HepG2 (cell line): ENCODE measurements at regions not wholly inside any gene's neighbourhood (a gene's known extent, or its start where the extent isn't known, plus 50 kb on each side); places are given as distances from the start of the nearest gene placed in this dataset.

Source experiments
- ATRX ChIP-seq: sonication (generic); formaldehyde crosslinking; IDR thresholded peaks from 2 replicates; pipeline ENCODE4 v1.4.0; 2020; ENCODE audit warnings: missing genetic modification reagents, borderline replicate concordance
- DNMT3B ChIP-seq: conservative IDR thresholded peaks from 2 replicates; pipeline ENCODE4 v1.6.1; 2016; ENCODE audit warnings: missing biosample characterization, control low read depth
- GABPB1 ChIP-seq: IDR thresholded peaks from 2 replicates; pipeline ENCODE4 v1.6.1; 2016; ENCODE audit warnings: mild to moderate bottlenecking, missing genetic modification reagents, moderate library complexity, missing compliant biosample characterization
- HDAC6 ChIP-seq: fragments of 200-600 bp; sonication (generic); IDR thresholded peaks from 2 replicates; pipeline ENCODE4 v1.7.0; 2017; ENCODE audit warnings: mild to moderate bottlenecking, antibody characterized with exemption, low read length, low read depth
- JUN ChIP-seq: sonication (generic); formaldehyde crosslinking; IDR thresholded peaks from 2 replicates; pipeline ENCODE4 v1.4.0; 2020; ENCODE audit warnings: mild to moderate bottlenecking, missing genetic modification reagents
- MAZ ChIP-seq, 2 experiments: sonication (generic) in 1 of 2; formaldehyde crosslinking in 1 of 2; IDR thresholded peaks; 2 replicates each; pipeline versions ENCODE4 v1.5.0 to v1.6.1; 2012 to 2020; ENCODE audit warnings: low read depth in 2 of 2, mild to moderate bottlenecking in 2 of 2, borderline replicate concordance in 1 of 2, improper control_type of control experiment in 1 of 2, low read length in 1 of 2, missing genetic modification reagents in 1 of 2, moderate library complexity in 1 of 2
- NFE2 ChIP-seq: sonication (generic); formaldehyde crosslinking; IDR thresholded peaks from 2 replicates; pipeline ENCODE4 v1.4.0; 2020; ENCODE audit warnings: missing genetic modification reagents
- XRCC5 ChIP-seq: fragments of 200-400 bp; formaldehyde crosslinking; optimal IDR thresholded peaks from 2 replicates; pipeline ENCODE3; 2017; ENCODE audit warnings: mild to moderate bottlenecking, low read length
- ZNF3 ChIP-seq: IDR thresholded peaks from 2 replicates; pipeline ENCODE4 v1.7.0; 2017; ENCODE audit warnings: inconsistent platforms
- ZNF33B ChIP-seq: sonication (generic); formaldehyde crosslinking; IDR thresholded peaks from 2 replicates; pipeline ENCODE4 v1.5.1; 2020; ENCODE audit warnings: mild to moderate bottlenecking, missing genetic modification reagents
- ZNF354B ChIP-seq: sonication (generic); formaldehyde crosslinking; IDR thresholded peaks from 2 replicates; pipeline ENCODE4 v1.8.0; 2022; ENCODE audit warnings: mild to moderate bottlenecking, missing genetic modification reagents
- ZNF569 ChIP-seq: sonication (generic); formaldehyde crosslinking; IDR thresholded peaks from 2 replicates; pipeline ENCODE4 v1.5.0; 2020; ENCODE audit warnings: mild to moderate bottlenecking, missing genetic modification reagents, moderate library complexity, borderline replicate concordance
- ZNF589 ChIP-seq: sonication (generic); formaldehyde crosslinking; conservative IDR thresholded peaks from 2 replicates; pipeline ENCODE4 v1.8.0; 2022; ENCODE audit warnings: mild to moderate bottlenecking, moderate library complexity, missing genetic modification reagents
- ZNF749 ChIP-seq: sonication (generic); formaldehyde crosslinking; IDR thresholded peaks from 2 replicates; pipeline ENCODE4 v1.8.0; 2022; ENCODE audit warnings: mild to moderate bottlenecking, missing genetic modification reagents, moderate library complexity, borderline replicate concordance
- ZNF83 ChIP-seq: sonication (generic); formaldehyde crosslinking; IDR thresholded peaks from 2 replicates; pipeline ENCODE4 v1.4.0; 2020; ENCODE audit warnings: missing genetic modification reagents, mild to moderate bottlenecking, borderline replicate concordance
- TF ChIP-seq, protein P1 (sequence below): IDR thresholded peaks from 2 replicates; pipeline ENCODE4 v1.6.1; 2016; ENCODE audit warnings: missing biosample characterization, missing genetic modification reagents, low read depth
- TF ChIP-seq, protein P2 (sequence below): sonication (generic); formaldehyde crosslinking; IDR thresholded peaks from 2 replicates; pipeline ENCODE4 v1.4.0; 2020; ENCODE audit warnings: missing genetic modification reagents
- TF ChIP-seq, protein P3 (sequence below): sonication (generic); formaldehyde crosslinking; IDR thresholded peaks from 2 replicates; pipeline ENCODE4 v1.4.0; 2020; ENCODE audit warnings: missing genetic modification reagents, mild to moderate bottlenecking, borderline replicate concordance
- TF ChIP-seq, protein P4 (sequence below): sonication (generic); formaldehyde crosslinking; IDR thresholded peaks from 2 replicates; pipeline ENCODE4 v1.9.0; 2021; ENCODE audit warnings: missing genetic modification reagents, mild to moderate bottlenecking, borderline replicate concordance
- TF ChIP-seq, protein P5 (sequence below): sonication (generic); formaldehyde crosslinking; IDR thresholded peaks from 2 replicates; pipeline ENCODE4 v1.5.1; 2020; ENCODE audit warnings: missing genetic modification reagents, mild to moderate bottlenecking, borderline replicate concordance
- TF ChIP-seq, protein P6 (sequence below): IDR thresholded peaks from 2 replicates; pipeline ENCODE4 v1.6.1; 2016; ENCODE audit warnings: mild to moderate bottlenecking, missing biosample characterization, missing genetic modification reagents

DNA sequence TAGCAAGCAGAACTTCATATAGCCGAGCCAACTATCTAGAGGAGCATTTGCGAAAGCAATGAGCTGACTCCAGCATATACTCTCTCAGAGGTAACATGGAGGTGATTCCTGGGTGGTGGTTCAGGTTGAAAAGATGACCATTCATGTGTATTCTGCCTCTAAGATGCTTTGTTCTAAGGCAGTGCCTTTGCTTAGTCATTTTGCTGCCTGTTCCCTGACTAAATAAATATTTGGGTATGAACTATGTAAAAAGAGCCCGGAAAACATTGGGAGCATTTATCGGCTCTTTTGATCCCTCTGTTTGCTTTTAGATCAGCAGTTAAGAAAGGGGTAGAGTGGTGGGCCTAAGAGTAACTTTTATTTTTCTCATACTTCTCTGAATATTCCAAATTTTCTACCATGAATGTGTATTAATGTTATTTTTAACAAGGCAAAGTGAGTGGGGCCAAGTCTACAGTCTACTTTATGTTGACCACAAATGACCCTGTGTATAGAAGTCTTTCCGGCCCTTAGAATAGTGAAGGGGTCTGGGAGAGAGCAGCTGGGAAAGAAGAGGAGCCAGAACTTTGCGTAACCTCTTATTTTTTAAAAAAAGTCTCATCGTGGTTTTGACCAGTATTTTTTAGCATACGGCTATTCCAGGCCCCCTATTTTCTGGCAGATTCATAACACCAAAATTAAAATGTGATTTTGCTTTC, 206.5 kb upstream of the EYA4 start (continued):
- TF ChIP-seq, protein P1, sequence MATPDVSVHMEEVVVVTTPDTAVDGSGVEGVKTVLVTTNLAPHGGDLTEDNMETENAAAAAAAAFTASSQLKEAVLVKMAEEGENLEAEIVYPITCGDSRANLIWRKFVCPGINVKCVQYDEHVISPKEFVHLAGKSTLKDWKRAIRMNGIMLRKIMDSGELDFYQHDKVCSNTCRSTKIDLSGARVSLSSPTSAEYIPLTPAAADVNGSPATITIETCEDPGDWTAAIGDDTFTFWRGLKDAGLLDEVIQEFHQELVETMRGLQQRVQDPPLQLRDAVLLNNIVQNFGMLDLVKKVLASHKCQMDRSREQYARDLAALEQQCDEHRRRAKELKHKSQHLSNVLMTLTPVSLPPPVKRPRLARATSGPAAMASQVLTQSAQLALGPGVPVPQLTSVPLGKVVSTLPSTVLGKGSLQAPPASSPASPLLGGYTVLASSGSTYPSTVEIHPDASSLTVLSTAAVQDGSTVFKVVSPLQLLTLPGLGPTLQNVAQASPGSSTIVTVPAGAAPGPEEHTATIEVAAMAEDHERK: no peak
- no peak for TF ChIP-seq ZNF569 (CRISPR knock-in tag)
- TF ChIP-seq, protein P2, sequence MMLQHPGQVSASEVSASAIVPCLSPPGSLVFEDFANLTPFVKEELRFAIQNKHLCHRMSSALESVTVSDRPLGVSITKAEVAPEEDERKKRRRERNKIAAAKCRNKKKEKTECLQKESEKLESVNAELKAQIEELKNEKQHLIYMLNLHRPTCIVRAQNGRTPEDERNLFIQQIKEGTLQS (CRISPR knock-in tag): peak; percentile 40; the same call in 1 of the 2 replicates
- peak; percentile 92 for TF ChIP-seq NFE2 (CRISPR knock-in tag)
- no peak for TF ChIP-seq GABPB1 (CRISPR knock-in tag)
- TF ChIP-seq ZNF354B (CRISPR knock-in tag): no peak
- TF ChIP-seq, protein P3, sequence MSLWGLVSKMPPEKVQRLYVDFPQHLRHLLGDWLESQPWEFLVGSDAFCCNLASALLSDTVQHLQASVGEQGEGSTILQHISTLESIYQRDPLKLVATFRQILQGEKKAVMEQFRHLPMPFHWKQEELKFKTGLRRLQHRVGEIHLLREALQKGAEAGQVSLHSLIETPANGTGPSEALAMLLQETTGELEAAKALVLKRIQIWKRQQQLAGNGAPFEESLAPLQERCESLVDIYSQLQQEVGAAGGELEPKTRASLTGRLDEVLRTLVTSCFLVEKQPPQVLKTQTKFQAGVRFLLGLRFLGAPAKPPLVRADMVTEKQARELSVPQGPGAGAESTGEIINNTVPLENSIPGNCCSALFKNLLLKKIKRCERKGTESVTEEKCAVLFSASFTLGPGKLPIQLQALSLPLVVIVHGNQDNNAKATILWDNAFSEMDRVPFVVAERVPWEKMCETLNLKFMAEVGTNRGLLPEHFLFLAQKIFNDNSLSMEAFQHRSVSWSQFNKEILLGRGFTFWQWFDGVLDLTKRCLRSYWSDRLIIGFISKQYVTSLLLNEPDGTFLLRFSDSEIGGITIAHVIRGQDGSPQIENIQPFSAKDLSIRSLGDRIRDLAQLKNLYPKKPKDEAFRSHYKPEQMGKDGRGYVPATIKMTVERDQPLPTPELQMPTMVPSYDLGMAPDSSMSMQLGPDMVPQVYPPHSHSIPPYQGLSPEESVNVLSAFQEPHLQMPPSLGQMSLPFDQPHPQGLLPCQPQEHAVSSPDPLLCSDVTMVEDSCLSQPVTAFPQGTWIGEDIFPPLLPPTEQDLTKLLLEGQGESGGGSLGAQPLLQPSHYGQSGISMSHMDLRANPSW: no peak; the same call in 1 of the 2 replicates
- no peak for TF ChIP-seq HDAC6
- TF ChIP-seq MAZ (IDR thresholded peaks at IDR 0.05; ENCODE audit: borderline replicate concordance, low read depth, low read length): no peak
- no peak for TF ChIP-seq MAZ (CRISPR knock-in tag; IDR thresholded peaks at IDR 0.05; ENCODE audit: low read depth)
- TF ChIP-seq XRCC5: peak; percentile 5
- peak; percentile 63; the same call in 1 of the 2 replicates for TF ChIP-seq ZNF3
- TF ChIP-seq, protein P4, sequence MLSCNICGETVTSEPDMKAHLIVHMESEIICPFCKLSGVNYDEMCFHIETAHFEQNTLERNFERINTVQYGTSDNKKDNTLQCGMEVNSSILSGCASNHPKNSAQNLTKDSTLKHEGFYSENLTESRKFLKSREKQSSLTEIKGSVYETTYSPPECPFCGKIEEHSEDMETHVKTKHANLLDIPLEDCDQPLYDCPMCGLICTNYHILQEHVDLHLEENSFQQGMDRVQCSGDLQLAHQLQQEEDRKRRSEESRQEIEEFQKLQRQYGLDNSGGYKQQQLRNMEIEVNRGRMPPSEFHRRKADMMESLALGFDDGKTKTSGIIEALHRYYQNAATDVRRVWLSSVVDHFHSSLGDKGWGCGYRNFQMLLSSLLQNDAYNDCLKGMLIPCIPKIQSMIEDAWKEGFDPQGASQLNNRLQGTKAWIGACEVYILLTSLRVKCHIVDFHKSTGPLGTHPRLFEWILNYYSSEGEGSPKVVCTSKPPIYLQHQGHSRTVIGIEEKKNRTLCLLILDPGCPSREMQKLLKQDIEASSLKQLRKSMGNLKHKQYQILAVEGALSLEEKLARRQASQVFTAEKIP (CRISPR knock-in tag): no peak
- 0 out of 2 replicates have a peak, but pooled peaks have one; percentile 39 for TF ChIP-seq JUN (CRISPR knock-in tag)
- no peak for TF ChIP-seq ZNF83 (CRISPR knock-in tag)
- no peak for TF ChIP-seq ATRX (CRISPR knock-in tag)
- no peak for TF ChIP-seq ZNF749 (CRISPR knock-in tag)
- TF ChIP-seq, protein P5, sequence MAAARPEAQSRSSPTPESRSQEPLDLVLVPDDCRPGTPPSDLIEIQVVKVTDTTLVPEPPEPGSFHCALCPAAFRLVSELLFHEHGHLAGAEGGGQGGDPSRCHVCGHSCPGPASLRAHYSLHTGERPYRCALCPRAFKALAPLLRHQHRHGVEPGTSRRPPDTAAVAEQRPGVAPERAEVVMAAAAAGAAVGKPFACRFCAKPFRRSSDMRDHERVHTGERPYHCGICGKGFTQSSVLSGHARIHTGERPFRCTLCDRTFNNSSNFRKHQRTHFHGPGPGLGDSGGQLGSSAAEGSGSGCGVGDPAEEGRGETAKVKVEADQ (CRISPR knock-in tag): no peak
- TF ChIP-seq ZNF33B: no peak
- TF ChIP-seq, protein P6, sequence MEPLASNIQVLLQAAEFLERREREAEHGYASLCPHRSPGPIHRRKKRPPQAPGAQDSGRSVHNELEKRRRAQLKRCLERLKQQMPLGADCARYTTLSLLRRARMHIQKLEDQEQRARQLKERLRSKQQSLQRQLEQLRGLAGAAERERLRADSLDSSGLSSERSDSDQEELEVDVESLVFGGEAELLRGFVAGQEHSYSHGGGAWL (CRISPR knock-in tag): no peak
- TF ChIP-seq DNMT3B: peak; percentile 88; the same call in 1 of the 2 replicates
- no peak for TF ChIP-seq ZNF589
